Esophagus squamous epithelium (tissue), 5 donors: ENCODE measurements at regions not wholly inside any gene's neighbourhood (a gene's known extent, or its start where the extent isn't known, plus 50 kb on each side); places are given as distances from the start of the nearest gene placed in this dataset.
"Not testable (repeated sequence)": the region's sequence is repeated elsewhere in the genome, so short reads cannot be mapped to it uniquely, and the experiment has no call there.

Experiments used
- DNase-seq: peaks from one replicate; lab custom pipeline; 2025; lab: John Stamatoyannopoulos, UW
- H3K27ac ChIP-seq, 4 donors: fragments of 200-600 bp; sonication (generic); one replicate each; pipeline ENCODE4 v1.5.1; 2016 to 2019; ENCODE audit warnings: mild to moderate bottlenecking in 1 of 4
- H3K27me3 ChIP-seq, 4 donors: fragments of 200-600 bp; sonication (generic); 1 replicate in 3 of 4; 2 replicates in 1 of 4; pipeline versions ENCODE4 v1.5.1 to v1.6.0; 2017 to 2021; ENCODE audit warnings: antibody characterized with exemption in 1 of 4
- H3K36me3 ChIP-seq, 3 donors: fragments of 200-600 bp; sonication (generic); one replicate each; pipeline ENCODE4 v1.5.1; 2016 to 2019
- H3K4me1 ChIP-seq, 3 donors: fragments of 200-600 bp; sonication (generic); one replicate each; pipeline ENCODE4 v1.5.1; 2017 to 2019
- H3K4me3 ChIP-seq, 4 donors: fragments of 200-600 bp; sonication (generic); 1 replicate in 3 of 4; 2 replicates in 1 of 4; pipeline ENCODE4 v1.5.1; 2016 to 2019; ENCODE audit warnings: mild to moderate bottlenecking in 2 of 4, moderate library complexity in 1 of 4
- H3K9me3 ChIP-seq, 3 donors: fragments of 200-600 bp; sonication (generic); one replicate each; pipeline ENCODE4 v1.5.1; 2016 to 2019
- CTCF ChIP-seq, 6 experiments: fragments of 450-650 bp in 4 of 6; fragments of 200-600 bp in 2 of 6; sonication (generic) in 2 of 6; IDR thresholded peaks; one replicate each; pipeline ENCODE4 v1.5.1; 2016 to 2019; ENCODE audit warnings: antibody characterized with exemption in 6 of 6, mild to moderate bottlenecking in 4 of 6, moderate library complexity in 4 of 6
- POLR2A ChIP-seq, 4 donors: fragments of 450-650 bp; IDR thresholded peaks; one replicate each; pipeline ENCODE4 v1.6.1; 2017; ENCODE audit warnings: antibody characterized with exemption in 4 of 4, mild to moderate bottlenecking in 4 of 4, moderate library complexity in 3 of 4
- WGBS, 2 donors: methylation state at CpG; one replicate each; pipeline ENCODE4 v1.1.5; 2018; 5-methylcytosine and 5-hydroxymethylcytosine counted together
- intact Hi-C: fragments of 100-400 bp; cut with DNase I; formaldehyde crosslinking; loops from one replicate; pipeline ENCODE4 v1.15.0; 2022
- donor health status: DM: yes; HTN: yes; CAD: no.

DNA sequence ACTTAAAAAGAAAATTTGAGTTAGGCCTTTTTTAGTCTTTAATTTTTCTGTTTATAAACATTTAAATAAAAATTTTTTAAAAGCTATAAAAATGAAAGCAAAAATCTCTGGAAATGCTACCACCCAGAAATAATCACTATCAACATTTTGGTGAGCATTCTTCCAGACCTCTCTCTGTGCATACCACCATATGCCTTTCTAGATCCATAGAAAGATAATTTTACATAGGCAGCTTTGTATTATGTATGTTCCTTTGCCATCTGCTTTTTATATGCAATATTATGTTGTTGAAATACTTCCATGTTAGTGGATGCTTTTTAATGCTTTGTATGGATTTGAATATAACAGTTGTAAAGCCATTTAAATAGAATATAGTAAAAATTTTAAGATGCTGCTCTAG, 496.7 kb upstream of the HTR1E start:
- Histone ChIP-seq H3K9me3 (no peaks in the 10 kb centered on the region), H3K27me3 (no peaks in the 10 kb centered on the region), H3K27ac (no peak overlapping the region), H3K4me3 (no peak overlapping the region), H3K4me1 (no peaks in the 10 kb centered on the region), H3K36me3 (no peaks in the 10 kb centered on the region)
- no peak for DNase-seq
- intact Hi-C loops = no loop called here
- TF ChIP-seq CTCF (IDR thresholded peaks at IDR 0.05) (no peak), POLR2A (IDR thresholded peaks at IDR 0.05) (no peak)

DNA sequence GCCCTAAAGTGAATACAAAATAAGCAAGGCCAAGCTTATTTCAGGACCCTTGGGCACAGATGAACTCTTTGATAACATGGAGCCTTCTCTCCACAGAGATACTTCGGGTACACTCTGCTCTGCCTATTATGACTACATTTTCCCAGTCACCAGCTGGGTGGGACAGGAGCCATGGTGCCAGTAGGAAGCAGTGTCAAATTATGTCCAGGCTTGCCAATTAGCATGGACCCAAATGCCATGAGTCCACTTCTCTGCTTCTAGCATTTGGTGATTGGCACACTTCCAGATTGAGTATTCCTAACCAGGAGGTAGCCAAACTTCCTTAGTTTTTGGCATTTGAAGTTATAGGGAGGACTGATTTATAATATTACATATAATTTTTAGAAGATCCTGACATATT, 513.8 kb upstream of the HTR1E start:
- DNase-seq = no peak
- Histone ChIP-seq H3K4me1 (no peaks in the 10 kb centered on the region), H3K27me3 (no peaks in the 10 kb centered on the region), H3K4me3 (no peak overlapping the region), H3K27ac (no peak overlapping the region), H3K36me3 (no peaks in the 10 kb centered on the region), H3K9me3 (no peaks in the 10 kb centered on the region)
- intact Hi-C loops = no loop called here
- WGBS, 2 donors = 50 to 67% methylated on average over 1 of the region's 1 CpG
- TF ChIP-seq POLR2A (IDR thresholded peaks at IDR 0.05) (no peak), CTCF (IDR thresholded peaks at IDR 0.05) (no peak)

- intact Hi-C loops = no loop called here
- Histone ChIP-seq H3K27ac (no peak overlapping the region), H3K4me1 (no peaks in the 10 kb centered on the region), H3K36me3 (no peaks in the 10 kb centered on the region), H3K4me3 (no peak overlapping the region), H3K27me3 (no peaks in the 10 kb centered on the region), H3K9me3 (no peaks in the 10 kb centered on the region)
- TF ChIP-seq POLR2A (IDR thresholded peaks at IDR 0.05) (no peak), CTCF (IDR thresholded peaks at IDR 0.05) (no peak)
- no peak for DNase-seq
- 90 to 98% methylated on average over 2 of the region's 2 CpGs for WGBS, 2 donors
Measured at GRCh38 chr6:86412057-86412456, 525.3 kb upstream of the HTR1E start.

DNA sequence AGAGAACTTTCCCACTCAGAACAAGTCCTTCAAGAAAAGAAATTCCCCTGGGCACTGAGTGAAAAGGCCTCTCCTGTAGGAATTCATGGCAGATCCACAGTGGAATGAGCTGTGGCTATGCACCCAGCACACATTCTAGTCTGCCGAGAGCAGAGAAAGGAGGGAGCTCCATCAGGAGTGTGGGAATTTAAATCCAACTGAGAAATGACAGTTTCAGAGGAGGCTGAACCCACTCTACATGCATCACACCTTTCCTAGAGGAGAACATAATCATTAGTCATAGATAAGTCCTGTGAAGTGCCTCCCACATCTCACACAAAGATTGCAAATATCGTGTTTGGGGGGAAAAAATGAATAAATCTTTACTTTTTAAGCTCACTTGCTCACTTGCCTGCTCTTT, 530.2 kb upstream of the HTR1E start:
- 43 to 50% methylated on average over 2 of the region's 2 CpGs for WGBS, 2 donors
- DNase-seq = no peak

GRCh38 chr6:86392850-86393249, 544.5 kb upstream of the HTR1E start:
- H3K4me1 ChIP-seq = not testable (repeated sequence)
- 72% methylated on average over 3 of the region's 3 CpGs; no CpG with 5 or more reads in 1 of the 2 donors for WGBS, 2 donors

More for the DNA sequence above, 530.2 kb upstream of the HTR1E start:
- no peak for TF ChIP-seq CTCF (IDR thresholded peaks at IDR 0.05)
- no peak for TF ChIP-seq POLR2A (IDR thresholded peaks at IDR 0.05)
- Histone ChIP-seq H3K27ac (no peak overlapping the region), H3K9me3 (no peaks in the 10 kb centered on the region), H3K4me1 (no peaks in the 10 kb centered on the region), H3K36me3 (no peaks in the 10 kb centered on the region), H3K4me3 (no peak overlapping the region), H3K27me3 (no peaks in the 10 kb centered on the region)
- intact Hi-C loops = no loop called here

GRCh38 chr6:86380571-86381125, 556.7 kb upstream of the HTR1E start:
- intact Hi-C loops = no loop called here
- H3K36me3 ChIP-seq = no peaks in the 10 kb centered on the region
- TF ChIP-seq CTCF (IDR thresholded peaks at IDR 0.05) (no peak), POLR2A (IDR thresholded peaks at IDR 0.05) (no peak)
- DNase-seq = no peak
- WGBS, 2 donors = 50 to 89% methylated on average over 3 of the region's 3 CpGs
- H3K4me3 ChIP-seq = no peak overlapping the region
- no peak overlapping the region for H3K27ac ChIP-seq
- H3K4me1 ChIP-seq = no peaks in the 10 kb centered on the region
- peaks cover 0 to 6% (median 0%) of the 10 kb centered on the region in 3 donors for H3K9me3 ChIP-seq
- no peaks in the 10 kb centered on the region for H3K27me3 ChIP-seq

More at GRCh38 chr6:86392850-86393249, 544.5 kb upstream of the HTR1E start:
- H3K27ac ChIP-seq, H3K36me3 ChIP-seq, H3K27me3 ChIP-seq, H3K4me3 ChIP-seq, intact Hi-C loops, H3K9me3 ChIP-seq, DNase-seq: not testable (repeated sequence)
